Muscle of back (tissue), 3 donors: ENCODE measurements at regions not wholly inside any gene's neighbourhood (a gene's known extent, or its start where the extent isn't known, plus 50 kb on each side); places are given as distances from the start of the nearest gene placed in this dataset.

Experiments
- DNase-seq, 3 donors: peaks; one replicate each; pipeline versions ENCODE4 v3.0.0 to v3.0.0-alpha.2; 2013

DNA sequence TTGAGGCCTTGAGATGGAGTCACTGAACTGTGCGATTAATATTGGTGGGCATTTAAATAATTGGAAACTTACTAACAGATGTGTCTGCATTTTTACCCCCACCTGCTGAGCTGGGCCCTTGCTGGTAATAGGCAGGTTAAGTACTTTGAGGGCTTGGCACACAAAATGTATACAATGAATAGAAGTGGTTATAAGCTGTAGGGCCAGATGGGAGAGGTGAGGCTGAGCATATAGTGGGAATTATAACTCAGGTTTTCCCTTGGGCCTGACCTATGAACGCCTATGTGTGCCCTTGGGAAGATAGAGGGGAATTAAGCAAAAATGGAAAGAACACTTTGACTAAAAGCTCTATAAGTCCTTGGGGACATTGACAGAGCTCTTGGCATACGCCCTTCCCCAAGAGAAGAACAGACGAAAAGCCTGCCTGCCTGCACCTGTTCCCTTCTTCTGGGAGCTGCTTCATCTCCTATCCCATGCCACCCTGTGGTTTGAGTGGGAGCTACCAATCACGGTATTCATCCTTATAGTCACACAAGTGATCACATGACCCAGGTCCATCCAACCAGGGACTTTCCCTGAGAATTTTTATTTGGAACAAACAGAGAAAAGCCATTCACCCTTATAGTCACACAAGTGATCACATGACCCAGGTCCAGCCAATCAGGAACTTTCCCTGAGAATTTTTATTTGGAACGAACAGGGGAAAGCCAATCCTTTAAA lies 260.7 kb upstream of the CSF3R start:
- no peak for DNase-seq

DNA sequence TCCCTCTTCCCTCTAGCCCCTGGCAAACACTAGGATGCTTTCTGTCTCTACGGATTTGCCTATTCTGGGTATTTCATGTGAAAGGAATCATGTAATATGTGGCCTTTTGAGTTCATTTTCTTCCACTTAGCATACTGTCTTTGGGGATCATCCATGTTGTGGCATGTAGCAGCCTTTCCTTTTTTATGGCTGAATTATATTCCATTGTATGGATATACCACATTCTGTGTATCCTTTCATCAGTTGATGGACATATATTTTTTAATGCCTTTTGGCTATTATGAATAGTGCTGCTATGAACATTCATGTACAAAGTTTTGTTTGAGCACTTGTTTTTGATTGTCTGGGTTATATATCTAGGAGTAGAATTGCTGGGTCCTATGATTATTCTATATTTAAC lies 258.4 kb upstream of the CSF3R start:
- no peak for DNase-seq

DNA sequence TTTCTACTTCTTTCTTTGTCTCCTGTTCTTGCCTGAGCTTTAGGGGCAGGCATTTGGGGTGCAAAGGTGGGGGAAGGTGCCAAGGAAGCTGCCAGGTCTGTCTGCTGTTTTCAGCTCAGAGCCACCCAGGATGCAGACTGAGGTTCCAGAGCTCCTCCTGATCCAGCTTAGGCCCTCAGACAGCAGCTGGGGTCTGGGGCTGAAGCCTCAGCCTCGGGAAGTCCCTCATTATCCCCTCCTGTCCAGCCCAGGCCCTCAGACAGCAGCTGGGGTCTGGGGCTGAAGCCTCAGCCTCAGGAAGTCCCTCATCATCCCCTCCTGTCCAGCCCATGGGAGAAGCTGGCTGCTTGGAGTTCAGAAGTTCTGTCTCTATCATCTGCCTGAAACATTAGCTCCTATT lies 257.7 kb upstream of the CSF3R start:
- no peak for DNase-seq

DNA sequence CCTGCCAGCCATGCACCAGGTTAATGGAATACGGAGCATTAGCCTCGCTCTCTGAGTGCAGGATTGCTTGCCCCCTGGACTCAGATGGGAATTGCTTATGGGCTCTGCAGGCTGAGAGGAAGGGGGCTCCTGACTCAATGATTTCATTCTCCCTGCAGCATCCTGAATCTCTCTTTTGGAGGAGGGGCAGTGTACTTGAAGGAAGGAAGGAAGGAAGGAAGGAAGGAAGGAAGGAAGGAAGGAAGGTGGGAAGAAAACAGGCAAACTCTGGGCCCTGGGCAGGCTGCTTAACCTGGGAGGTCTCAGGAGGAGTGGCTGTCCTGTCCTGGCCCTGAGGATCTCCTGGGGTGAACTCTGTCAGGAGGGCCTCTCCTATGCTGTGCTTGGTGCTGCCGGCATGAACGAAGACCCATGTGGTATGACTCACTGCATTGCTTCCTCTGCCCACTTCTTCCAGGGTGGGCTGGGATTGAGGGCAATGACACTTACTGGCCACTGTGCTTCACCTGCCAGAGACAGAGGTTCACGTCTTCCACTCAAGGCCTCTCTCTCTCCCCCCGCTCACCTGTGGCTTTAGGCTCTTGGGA lies 257.1 kb upstream of the CSF3R start:
- DNase-seq, result no peak

DNA sequence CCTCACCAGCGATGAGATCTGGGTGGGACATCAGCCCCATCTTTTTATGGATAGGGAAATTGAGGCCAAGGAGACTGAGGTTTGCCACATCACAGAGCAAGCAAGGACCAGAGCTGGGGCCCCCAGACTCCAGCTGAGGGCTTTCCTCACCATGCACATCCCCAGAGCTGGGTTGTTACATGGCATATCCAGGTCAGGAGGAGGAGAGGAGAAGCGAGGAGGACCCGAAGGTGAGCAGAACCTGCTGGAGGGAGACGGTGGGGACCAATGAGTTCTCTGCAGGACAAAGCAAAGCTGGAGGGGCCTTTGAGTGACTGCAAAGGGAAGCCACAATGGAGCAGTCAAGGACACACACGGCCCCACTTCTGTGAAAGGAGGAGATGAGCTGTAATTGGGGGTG lies 255.5 kb upstream of the CSF3R start:
- no peak for DNase-seq

DNA sequence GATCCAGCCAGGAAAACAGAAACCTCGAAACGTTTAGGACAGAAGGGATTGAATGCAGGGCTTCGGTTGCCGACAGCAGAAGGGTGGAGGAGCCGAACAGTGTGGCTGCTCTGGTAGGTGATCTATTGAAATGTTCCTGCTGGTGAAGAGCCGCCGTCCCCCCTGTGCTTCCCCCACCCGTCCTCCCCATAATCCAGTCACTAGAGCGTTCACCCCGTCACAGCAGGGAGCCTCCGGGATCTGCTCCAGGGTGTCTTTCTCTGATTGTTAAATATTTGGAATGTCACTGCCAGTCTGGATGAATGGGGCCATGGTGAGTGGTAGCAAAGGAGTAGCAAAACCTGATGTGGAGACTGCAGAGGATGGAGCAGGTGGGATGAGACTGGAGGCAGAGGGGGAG lies 255.1 kb upstream of the CSF3R start:
- DNase-seq, result no peak

DNA sequence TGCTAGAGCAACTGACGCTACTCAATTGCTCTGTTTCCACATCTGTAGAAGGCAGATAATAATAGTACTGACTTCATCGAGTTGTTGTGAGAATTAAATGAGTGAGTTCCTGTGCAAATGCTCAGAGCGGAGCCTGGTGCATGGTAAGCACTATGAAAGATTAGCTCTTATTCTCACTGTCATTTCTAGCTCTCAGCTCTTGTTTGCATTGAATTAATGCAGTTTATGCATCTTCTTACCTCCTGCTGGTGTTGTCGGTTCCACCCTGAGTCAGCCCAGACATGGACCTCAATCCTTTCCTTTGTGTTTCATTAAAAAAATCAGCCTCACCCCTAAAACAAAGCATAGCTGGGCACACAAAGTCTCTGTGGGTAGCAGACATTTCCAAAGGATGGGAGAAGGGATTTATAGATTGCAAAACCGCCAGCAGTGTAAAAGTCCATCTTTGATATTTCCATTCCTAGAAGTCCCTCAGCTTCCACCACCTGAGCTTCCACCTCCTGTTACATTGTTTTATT lies 254.4 kb upstream of the CSF3R start:
- DNase-seq, result no peak

DNA sequence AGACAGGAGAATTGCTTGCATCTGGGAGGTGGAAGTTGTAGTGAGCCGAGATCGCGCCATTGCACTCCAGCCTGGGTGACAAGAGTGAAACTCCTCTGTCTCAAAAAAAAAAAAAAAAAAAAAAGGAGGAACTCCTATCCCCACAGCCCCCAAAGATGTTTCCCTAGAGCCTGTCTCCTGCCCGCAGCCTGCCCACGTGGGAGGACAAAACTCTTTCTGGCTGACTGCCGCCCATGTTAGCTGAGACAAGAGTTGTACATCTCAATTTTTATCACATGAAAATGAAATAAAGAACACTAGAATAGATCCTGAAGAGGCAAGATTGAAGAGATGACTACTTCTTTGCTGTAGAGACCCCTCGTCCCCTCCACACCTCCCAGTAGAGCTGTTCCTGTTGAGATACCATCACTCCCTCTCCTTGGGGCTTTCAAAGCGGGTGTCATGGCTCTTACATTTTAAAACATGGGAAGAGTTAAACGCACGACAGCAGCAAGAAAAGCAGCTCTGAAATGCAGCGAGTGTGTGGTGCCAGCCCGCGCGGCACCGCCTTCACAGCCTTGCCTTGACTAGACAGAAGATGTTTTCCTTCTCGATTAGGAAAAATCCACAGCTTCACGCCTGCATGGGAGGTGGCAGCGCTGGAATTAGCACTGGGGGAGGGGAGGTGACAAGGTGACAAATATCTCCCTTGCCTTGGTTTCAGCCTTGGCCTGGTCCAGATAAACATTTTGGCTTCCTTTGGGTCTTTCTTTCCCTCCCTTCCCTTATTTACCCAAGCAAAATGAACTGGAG lies 253.4 kb upstream of the CSF3R start:
- DNase-seq, result no peak

DNA sequence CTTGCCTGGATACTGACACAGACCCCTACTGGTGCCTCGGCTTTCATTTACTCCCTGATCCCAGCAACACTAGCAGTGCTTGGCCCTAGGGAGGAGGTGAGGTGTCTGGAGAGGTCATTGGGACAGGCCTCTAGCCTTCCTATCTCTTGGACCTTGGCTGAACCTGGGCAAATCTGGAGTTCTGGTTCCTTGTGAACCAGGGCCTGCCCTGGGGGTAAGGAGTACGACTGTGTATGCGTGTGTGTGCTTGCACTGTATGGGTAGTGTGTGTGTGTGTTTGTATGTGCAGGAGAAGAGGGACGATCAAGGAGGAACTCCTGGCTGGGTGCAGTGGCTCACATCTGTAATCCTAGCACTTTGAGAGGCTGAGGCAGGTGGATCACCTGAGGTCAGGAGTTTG lies 252.7 kb upstream of the CSF3R start:
- DNase-seq, result no peak

DNA sequence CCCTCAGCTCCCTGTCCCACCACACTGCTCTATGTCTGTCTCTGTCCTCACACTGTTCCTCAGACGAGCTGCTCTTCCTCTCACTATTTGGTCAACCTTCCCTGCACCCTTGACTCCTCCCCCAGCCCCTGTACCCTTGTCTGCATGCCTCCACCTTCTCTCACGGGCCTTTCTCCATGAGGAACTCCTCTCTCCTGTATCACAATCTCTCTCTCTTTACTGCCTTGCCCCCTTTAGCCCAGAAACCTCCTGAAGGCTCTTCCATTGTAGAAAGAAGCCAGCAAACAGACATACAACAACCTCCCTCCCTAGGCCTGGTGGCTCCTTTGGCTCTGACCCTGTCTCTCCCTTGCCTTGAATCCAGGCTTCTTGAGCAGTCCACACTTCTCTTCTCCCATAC lies 251.6 kb upstream of the CSF3R start:
- DNase-seq, result no peak

DNA sequence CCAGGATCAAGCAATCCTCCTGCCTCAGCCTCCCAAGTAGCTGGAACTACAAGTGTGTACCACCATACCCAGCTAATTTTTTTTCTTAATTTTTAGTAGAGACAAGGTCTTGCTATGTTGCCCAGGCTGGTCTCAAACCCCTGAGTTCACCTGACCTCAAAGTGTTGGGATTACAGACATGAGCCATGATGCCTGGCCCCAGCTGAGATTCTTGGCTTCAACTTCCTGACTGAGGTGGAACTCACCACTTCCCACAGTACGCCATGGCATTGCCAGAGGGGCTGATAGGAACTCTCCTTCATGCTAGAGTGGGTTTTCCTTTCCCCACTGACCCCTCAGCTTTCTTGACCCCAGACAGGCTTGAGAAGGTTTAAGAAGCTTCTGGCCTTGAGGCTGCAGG lies 251.0 kb upstream of the CSF3R start:
- no peak for DNase-seq

DNA sequence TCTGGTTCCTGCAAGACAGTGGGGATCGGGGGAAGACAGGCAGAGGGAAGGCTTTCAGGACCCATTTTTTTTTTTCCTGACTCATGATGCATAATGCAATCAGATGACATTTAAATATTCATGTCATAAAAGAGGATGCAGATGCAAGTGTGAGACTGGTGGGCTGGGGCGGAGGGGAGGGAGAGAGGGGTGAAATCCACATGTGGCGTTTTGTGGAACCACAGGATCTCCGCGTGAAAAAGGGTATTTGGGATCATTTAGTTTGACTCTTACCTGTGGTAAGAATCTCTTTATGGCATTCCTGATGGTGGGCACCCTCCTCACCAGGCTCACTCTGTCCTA lies 249.3 kb upstream of the CSF3R start:
- no peak for DNase-seq

DNA sequence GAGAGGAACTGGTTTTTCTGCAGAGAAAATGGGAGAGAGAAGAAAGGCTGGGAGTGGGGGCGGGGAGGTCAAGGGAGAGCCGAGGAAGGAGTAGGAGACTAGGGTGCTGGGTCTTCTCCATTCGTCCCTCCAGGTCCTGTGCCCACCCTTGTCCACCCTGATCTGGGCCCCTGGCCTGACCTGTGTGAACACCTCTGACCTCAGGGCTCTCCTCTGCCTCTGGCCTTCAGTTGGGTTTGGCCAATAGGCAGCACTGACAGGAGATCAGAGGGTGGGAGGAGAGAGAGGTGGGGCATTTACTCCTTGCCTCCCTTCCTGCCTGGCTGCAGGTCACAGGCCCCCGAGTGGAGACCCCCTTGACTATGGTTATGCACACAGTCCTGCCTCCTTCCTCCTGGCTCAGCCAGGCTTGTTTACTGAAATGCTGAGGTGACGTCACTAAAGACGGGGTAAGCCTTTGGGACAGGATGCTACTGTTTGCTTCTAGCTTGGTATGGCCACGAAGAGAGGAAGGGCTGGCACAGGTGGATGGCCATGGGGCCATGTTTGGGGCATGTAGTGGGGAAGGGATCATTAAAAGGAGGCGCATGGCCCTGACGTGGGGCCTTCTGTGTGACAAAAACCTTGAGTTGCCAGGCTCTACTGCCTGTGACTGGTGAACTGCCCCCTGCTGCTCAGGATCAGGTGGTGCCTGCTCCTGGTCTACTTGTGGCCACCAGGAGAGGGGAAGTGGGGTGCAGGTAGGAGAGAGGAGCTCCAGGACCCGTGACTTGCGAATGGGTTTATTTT lies 248.7 kb upstream of the CSF3R start:
- no peak for DNase-seq

DNA sequence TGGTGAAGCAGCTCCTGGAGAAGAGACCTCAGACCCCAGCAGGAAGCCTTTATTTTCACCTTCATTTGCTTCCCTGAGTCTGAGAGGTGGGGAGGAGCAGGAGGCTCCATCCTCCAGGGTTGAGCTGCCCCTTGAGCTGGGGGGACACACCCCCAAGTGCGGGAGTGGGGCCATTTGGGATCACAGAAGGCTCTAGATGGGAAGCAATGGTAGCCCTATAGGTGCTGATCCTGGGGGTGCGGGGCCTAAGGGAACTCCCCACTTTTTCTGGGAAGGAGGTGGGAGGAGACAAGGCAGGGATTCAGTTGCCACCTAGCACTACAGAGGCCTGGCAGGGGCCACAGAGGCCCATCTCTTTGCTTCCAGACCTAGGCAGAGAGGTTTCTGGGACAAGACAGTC lies 247.9 kb upstream of the CSF3R start:
- DNase-seq, result no peak

DNA sequence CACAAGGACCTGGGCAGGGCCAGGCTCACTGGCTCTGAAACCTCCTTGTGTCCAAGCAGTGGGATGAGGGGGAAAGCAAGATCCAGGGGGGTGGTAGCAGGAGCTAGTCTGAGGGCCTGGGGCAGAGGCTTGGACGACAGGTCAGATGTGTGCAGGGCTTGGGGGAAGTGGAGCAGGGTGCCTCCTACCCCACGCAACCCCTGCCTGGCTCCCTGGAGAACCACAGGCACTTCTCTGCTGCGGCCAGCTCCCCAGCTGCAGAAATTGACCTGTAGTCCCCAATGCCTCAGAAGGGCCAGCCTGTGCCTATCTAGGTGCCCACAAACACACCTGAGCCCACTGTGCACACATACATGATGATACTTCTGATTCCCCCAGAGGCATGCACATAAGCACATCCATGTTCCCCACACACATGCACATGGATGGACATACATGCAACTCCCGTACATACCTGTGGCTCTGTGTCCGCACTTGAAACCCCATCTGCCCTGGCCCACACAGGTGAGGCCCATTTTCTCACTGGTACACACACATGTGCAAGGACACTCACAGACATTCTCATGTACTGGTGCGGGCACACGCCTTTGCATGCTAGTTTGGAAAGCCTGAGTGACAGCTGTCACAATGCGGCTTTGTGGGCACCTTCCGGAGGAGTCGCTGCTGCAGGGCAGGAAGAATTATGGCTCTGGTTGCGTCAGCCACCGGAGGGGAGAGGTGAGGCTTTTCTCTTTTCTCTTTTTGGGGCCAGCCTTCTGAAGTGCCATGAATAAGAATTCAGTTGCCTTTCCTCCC lies 247.2 kb upstream of the CSF3R start:
- DNase-seq, result no peak

DNA sequence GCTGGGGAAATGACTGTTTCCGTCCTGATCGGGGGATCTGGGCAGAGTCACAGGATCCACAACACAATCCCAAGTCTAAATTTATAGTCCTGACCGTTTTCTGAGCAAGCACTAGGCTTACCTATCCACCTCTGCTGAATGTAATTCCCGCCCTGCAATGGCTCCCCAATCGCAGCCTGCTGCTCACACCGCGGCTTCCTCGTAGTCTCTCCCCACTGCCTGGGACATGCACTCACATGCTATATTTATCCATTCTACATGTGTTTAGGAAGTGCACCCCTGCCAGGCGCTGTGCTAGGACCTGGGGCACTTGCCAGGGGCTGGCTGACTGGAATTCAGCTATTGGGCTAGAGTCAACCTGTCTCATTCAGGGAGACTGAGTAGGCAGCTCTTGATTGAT lies 246.6 kb upstream of the CSF3R start:
- DNase-seq, result no peak

DNA sequence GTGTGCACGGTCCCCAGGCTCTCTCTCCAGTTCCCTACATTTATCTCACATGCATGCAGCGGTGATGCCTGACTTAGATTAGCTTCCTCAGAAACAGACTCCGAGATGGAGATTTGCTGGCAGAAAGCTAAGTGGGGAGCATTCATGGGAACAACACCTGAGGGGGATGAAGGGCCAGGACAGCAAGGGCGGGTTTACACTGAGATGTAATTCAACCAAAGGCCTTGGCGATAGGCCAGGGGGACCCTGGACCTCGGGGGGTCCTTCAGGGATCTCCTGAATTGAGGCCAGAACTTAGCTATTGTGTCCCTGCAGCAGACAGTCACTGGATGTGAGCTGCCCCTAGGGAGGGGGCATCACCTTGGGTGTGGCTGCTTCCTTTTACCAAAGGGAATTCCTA lies 246.1 kb upstream of the CSF3R start:
- no peak for DNase-seq

DNA sequence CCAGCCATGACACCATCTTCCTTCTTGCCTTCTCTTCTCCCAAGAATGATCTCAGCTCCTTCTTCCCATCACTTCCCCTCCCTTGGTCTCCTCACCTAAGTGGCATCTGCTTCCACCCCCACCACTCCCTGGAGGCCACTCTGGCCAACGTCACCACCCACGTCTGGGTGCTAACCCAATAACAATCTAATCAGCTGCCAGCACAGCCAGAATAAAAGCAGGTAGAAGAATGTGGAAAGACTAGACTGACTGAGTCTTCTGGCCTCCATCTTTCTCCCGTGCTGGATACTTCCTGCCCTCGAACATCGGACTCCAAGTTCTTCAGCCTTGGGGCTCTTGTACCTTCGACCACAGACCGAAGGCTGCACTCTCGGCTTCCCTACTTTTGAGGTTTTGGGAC lies 245.3 kb upstream of the CSF3R start:
- no peak for DNase-seq

DNA sequence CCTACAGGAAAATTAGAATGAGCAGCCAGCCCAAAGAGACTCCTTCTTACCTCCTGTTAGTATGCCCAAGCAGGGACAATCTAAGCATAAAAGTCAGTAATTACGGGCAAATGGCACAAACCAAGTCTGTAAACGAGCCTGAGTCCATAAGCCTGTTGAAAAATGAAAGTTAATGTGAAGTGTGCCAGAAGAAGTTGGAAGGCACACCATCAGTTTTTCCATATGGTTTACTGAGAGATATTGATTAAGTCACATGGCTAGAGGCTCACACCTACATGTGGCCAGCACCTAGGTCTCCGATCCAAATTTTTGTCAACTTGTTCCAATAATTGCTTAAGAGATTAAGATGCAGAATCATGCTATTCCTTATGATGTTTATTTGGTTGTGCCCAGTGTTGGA lies 242.4 kb upstream of the CSF3R start:
- no peak for DNase-seq

DNA sequence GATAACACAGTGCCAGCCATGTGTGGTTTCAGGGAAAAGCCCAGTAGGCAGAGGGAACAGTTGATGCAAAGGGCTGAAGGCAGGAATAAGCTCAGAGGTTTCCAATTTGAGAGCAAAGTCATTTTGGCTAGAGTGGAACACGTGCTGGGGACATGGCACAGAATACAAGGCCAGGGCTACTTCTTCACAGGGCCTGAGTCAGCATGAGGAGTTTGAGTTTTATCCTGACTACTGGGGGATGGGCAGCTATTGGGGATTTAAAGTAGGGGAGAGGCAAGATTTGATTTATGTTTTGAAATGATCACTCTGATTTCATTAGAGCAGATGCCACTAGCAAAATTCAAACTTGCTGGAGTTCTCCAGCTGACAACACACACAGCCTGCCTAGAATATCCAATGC lies 241.1 kb upstream of the CSF3R start:
- no peak for DNase-seq

DNA sequence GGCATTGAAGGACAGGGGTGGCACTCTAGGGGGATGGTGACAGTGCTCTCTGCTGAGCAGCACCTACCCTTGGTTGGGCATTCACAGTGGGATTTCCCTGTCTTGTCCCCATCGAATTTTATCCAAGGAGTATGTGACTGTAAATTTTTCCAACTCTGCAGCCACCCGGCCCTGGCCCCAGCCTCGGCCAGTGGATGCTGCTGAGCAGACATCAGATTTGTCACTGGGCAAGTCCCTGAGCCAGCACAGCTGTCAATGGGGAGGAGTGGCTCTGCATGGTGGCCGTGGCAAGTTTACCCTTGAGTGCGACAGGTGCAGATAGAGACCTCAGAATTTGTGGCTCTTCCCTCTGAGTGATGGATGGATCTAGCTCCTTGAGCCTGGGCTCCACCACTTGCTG lies 240.2 kb upstream of the CSF3R start:
- DNase-seq, result no peak

DNA sequence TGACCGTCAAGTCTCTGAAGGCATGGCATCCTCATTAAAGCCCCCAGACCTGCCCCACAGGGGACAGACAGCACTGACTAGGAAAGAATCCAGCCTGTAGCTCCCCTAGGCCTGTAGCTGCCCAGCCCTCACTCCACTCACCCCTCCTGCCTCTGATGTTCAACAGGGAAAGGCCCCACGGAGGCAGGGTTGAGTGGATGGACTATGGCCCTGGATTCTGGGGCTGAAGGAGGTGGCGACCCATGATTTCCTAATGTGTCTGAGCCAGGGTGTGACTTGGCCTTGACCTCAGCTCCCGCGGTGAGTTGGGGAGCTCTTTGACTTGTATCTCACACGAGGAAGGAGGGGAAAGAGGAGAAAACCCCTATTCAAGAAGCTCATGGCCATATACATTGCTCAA lies 238.5 kb upstream of the CSF3R start:
- no peak for DNase-seq
